ENCODE measurements at regions not wholly inside any gene's neighbourhood (a gene's known extent, or its start where the extent isn't known, plus 50 kb on each side); places are given as distances from the start of the nearest gene placed in this dataset.

- TF ChIP-seq ZBTB33 (IDR thresholded peaks at IDR 0.05; ENCODE audit: extremely low read depth, insufficient replicate concordance, low read length), result no peak
- no peak for TF ChIP-seq SIN3A (IDR thresholded peaks at IDR 0.05; ENCODE audit: low read depth)
- no peak for TF ChIP-seq REST (IDR thresholded peaks at IDR 0.05; ENCODE audit: low read depth)
- TF ChIP-seq SRF (IDR thresholded peaks at IDR 0.05; ENCODE audit: low read depth), result no peak
These were observed 95.5 kb upstream of the LGSN start (continued) for GRCh38 chr6:63415286-63415685.

GRCh38 chr6:63418741-63419140 lies 99.0 kb upstream of the LGSN start:
- H4K20me1 ChIP-seq (ENCODE audit: insufficient read depth), result no peaks in the 10 kb centered on the region
- H3K4me2 ChIP-seq (ENCODE audit: low read length), result no peak overlapping the region
- H3K9ac ChIP-seq (ENCODE audit: low read length), result no peak overlapping the region
- ChIA-PET CTCF (no interaction called here), POLR2A (no interaction called here), RAD21 (ENCODE audit: low non-redundant PET in 1 of 2, low total read pairs in 2 of 2, uncharacterized antibody in 2 of 2, unreplicated experiment in 2 of 2) (no interaction called here)
- H3K9me2 ChIP-seq (ENCODE audit: insufficient read depth), result no peaks in the 10 kb centered on the region
- DNase-seq (ENCODE audit: low read depth, low spot score), result no peak
- no peak overlapping the region for H2AFZ ChIP-seq (ENCODE audit: low read depth, low read length, poor library complexity, severe bottlenecking)
- H3K79me2 ChIP-seq (ENCODE audit: insufficient read depth, low read length), result no peaks in the 10 kb centered on the region
- H3K36me3 ChIP-seq (ENCODE audit: control insufficient read depth in 1 of 2, insufficient read depth in 2 of 2, low read length in 2 of 2), result no peaks in the 10 kb centered on the region
- H3K9me3 ChIP-seq (ENCODE audit: control insufficient read depth in 1 of 2, insufficient read depth in 1 of 2, low read depth in 1 of 2, low read length in 2 of 2), result no peaks in the 10 kb centered on the region
- intact Hi-C loops (cut with micrococcal nuclease), result no loop called here
- TF ChIP-seq JUND (IDR thresholded peaks at IDR 0.05) (no peak), ATF3 (IDR thresholded peaks at IDR 0.05) (no peak), POLR2A (IDR thresholded peaks at IDR 0.05; ENCODE audit: borderline replicate concordance, extremely low read depth, insufficient read depth, insufficient read length) (no peak), CEBPB (IDR thresholded peaks at IDR 0.05; ENCODE audit: low read depth) (no peak), ZFX (IDR thresholded peaks at IDR 0.05) (no peak), SIN3A (IDR thresholded peaks at IDR 0.05; ENCODE audit: low read depth) (no peak), SRF (IDR thresholded peaks at IDR 0.05; ENCODE audit: low read depth) (no peak)
- BruUV-seq (replicated peaks), result no TSS peak
- H3K4me3 ChIP-seq (replicated peaks in 1 of 2; ENCODE audit: low read depth in 1 of 2, low read length in 2 of 2), result no peak overlapping the region
- no peak for ATAC-seq
- H3K27ac ChIP-seq (ENCODE audit: low read depth, low read length), result no peak overlapping the region
- no peaks in the 10 kb centered on the region for H3K27me3 ChIP-seq (ENCODE audit: insufficient read depth, low read length)
- H3K4me1 ChIP-seq (ENCODE audit: control insufficient read depth in 1 of 2, insufficient read depth in 2 of 2, low read length in 2 of 2), result no peaks in the 10 kb centered on the region
